ENCODE measurements at regions not wholly inside any gene's neighbourhood (a gene's known extent, or its start where the extent isn't known, plus 50 kb on each side); places are given as distances from the start of the nearest gene placed in this dataset.
"Not testable (repeated sequence)": the region's sequence is repeated elsewhere in the genome, so short reads cannot be mapped to it uniquely, and the experiment has no call there.

DNA sequence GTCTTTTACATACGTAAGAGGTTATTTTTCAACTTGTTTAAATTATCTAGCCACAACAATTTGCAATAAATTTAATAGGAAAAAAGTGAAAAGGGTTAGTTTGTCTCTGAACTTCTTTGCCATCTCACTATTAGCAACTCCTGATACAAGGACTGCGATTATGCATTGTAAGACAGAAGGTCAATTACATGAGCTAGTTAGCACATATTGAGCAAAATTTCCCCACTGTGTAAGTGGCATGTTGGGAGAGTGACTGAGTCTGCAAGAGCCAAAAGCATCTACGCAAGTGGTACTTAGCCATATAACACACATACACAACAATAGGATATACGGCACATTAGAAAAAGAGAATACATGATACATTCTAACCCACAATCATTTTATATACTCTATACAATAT, 927.2 kb downstream of the STPG2 start:
- no peak for DNase-seq (ENCODE audit: low spot score)

DNA sequence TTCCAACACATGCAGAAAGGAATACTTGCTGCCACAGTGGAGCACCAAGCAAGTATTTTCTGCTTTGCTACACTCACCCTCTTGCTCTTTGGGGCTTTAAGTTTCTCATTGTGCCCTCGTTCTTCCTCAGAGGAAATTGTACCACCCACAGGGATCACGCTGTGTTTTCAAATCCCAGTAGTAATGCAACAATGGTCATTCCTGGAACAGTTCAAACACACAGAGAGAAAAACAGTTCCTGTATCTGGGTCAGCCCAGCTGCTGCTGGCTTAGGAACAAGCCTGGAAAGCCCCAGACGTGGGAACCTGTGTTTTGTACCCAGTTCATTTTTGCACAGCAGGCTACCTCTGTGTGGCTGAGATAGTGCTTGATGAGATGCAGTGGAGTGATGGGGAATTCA, 907.8 kb downstream of the STPG2 start:
- no peak for DNase-seq (ENCODE audit: low spot score)

DNA sequence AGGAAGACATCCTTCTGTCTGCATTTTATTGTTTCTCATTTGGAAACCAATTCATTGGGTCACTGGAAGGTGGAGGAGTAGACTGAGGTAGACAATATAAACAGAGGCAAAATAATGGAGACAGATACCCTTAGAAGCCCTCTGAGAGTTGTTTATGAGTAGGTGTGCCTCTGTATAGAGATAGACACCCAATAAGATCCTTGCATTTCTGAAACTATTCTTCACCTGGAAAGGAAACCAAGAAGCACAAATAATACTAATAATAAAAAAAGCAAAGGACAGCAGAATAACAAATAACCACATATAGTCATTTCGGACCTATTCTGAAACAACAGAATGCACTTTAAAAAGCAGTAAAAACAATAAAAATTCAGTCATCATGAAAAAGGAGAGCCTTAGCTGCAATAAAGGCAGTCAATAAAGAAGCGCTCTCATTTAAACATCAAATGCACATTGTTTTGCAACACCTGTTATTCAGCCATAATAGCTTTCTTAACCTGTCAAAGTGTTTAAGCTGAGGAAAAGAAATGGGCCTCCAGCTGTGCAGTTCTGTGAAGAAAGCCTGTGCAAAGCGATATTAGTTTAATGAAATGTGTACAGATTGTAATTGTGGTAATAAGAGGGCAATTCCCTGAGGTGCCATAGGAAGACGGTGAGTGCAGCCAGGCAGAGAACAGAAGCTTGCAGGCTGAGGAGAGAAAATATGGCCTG, 904.2 kb downstream of the STPG2 start:
- DNase-seq (ENCODE audit: low spot score): no peak

DNA sequence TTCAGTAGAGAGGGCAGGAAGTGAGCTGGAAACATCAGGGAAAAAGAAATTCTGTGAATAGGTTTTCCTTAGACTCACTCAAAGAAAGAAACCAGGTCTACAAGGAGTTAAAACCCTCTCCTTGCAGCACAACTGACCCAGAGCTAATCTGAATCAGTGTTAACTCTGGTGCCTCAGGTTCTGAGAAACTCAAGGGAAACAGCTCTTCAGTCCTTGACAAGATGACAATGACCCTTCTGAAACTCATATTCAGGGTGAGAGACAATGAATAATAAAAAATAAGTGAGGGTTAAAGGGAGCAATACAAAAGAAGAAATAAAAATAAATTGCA, 903.6 kb downstream of the STPG2 start:
- no peak for DNase-seq (ENCODE audit: low spot score)

- DNase-seq (ENCODE audit: low spot score): no peak
These were observed 890.6 kb downstream of the STPG2 start for GRCh38 chr4:97252615-97253154.

- DNase-seq (ENCODE audit: low spot score): no peak
These were observed 880.5 kb downstream of the STPG2 start for GRCh38 chr4:97262769-97263168.

GRCh38 chr4:97270051-97270450, 873.2 kb downstream of the STPG2 start:
- DNase-seq (ENCODE audit: low spot score): no peak

DNA sequence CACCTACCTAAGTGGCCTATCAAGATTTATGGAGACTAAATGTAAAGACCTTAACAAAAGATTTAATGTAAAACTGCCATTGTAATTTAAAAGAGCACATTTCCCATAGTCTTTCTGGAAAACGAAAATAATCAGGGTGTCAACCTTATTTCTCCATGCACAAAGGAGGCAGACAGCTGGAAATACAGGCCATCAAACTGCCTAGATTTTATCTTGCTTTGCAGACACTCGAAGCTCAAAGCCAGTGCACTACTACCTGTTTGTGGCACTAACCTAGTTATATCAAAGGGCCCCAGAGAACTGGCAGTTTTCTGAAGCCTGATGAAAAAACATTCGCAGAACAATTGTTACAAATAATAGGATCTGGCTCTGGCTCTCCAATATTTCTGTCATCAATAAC, 863.9 kb downstream of the STPG2 start:
- DNase-seq (ENCODE audit: low spot score): no peak

DNA sequence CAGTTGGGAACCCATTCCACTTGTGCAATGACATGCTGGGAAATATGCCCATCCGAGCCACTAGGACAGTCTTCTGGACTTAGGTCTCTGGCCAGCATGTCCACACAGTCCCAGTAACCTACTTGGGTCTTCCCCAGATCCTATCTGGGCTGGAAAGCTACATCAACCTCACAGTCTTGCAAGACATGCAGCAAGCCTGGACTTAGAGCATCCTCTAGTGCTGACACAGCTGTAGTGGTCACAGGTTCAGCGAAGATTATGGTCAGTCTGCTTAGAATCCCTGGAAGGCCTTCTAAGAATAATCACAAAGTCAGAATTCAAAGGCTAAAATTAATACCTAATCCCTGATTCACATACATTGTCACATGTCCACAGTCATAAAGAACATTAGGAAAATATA, 842.7 kb downstream of the STPG2 start:
- no peak for DNase-seq (ENCODE audit: low spot score)

DNA sequence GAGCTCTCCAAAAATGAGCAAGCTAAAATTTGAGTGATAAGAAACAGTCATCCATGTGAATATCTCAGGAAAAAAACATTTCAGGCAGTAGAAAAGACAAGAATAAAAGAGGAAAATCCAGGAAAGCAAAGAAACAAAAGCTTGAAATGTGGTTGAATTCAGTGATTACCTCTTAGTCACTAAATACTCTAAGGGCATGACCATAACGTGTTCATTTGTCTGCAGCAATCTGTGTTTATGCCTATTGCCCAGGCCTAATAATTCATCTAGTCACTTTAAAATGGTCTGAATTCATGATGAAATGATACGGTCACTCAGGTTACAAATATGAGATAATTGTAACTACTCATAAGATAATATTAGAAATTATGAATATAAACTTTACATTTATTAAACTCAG, 837.9 kb downstream of the STPG2 start:
- DNase-seq (ENCODE audit: low spot score): no peak

- DNase-seq (ENCODE audit: low spot score): no peak
These were observed 834.2 kb downstream of the STPG2 start for GRCh38 chr4:97309121-97309520.

DNA sequence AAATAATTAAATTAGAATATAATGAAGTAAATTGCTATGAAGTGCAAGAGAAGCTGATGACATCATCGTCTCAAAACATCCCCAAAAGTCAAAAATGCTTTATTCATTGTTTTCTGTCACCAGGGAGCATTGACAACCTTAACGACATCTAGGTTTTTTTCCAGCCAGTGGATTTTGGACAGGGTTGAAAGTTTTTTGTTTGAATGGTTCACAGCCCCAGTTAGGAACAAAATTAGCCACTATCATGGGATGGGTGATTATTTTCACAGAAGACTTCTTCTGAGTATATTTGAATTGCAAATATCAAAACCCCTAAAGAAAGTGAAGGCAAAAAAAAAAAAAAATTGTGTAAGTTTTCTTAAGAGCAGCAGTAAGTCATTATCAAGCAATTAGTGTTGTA, 826.1 kb downstream of the STPG2 start:
- DNase-seq (ENCODE audit: low spot score): no peak

- DNase-seq (ENCODE audit: low spot score): no peak
These were observed 825.6 kb downstream of the STPG2 start for GRCh38 chr4:97317671-97318070.

DNA sequence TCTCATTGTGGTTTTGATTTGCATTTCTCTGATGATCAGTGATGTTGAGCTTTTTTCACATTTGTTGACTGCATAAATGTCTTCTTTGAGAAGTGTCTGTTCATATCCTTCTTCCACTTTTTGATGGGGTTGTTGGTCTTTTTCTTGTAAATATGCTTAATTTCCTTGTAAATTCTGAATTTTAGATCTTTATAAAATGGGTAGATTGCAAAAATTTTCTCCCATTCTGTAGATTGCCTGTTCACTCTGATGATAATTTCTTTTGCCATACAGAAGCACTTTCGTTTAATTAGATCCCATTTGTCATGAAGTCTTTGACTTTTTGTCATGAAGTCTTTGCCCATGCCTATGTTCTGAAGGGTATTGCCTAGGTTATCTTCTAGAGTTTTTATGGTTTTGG, 817.5 kb downstream of the STPG2 start:
- DNase-seq (ENCODE audit: low spot score): not testable (repeated sequence)

- no peak for DNase-seq (ENCODE audit: low spot score)
These were observed 812.4 kb downstream of the STPG2 start for GRCh38 chr4:97330917-97331316.

DNA sequence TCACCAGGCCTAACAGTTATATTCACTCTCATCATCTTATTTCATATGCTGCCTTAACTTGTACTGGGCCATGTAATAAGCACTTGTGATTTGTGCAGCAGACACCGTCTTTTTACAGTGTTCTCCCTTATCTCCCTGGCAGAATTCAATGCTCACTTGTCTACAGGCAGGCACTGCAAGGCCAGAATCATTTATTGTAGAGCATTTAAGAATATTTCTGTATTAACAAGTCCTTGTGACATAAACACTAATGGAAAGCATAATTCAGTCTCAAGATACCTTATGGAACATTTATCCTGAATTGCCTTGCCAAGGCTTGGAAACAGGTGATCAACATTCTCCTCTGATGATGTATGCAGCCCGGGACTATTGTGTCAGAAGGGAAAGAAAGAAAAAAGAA, 808.9 kb downstream of the STPG2 start:
- DNase-seq (ENCODE audit: low spot score): no peak

- DNase-seq (ENCODE audit: low spot score): no peak
These were observed 793.6 kb downstream of the STPG2 start for GRCh38 chr4:97349468-97350186.

- DNase-seq (ENCODE audit: low spot score): no peak
These were observed 789.4 kb downstream of the STPG2 start for GRCh38 chr4:97353876-97354275.

DNA sequence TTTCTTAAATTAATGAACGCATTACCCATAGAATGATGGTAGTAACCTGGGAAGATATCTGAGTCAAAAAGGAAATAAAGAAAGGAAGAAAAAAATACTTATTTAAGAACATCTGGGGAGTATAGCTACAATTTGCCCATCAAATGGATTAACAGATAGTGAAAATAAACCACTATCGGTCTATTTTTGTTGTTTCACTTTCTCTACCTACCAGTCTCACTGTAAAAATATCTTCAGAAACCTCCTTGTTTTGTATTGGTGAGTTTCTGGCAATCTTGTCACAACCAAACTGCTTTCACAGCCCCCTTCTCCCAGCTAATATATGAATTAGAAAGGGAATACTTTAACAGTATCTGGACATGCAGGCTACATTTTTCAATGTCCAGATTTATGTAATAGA, 783.5 kb downstream of the STPG2 start:
- no peak for DNase-seq (ENCODE audit: low spot score)

- no peak for DNase-seq (ENCODE audit: low spot score)
These were observed 782.5 kb downstream of the STPG2 start for GRCh38 chr4:97360733-97361132.

- no peak for DNase-seq (ENCODE audit: low spot score)
These were observed 775.4 kb downstream of the STPG2 start for GRCh38 chr4:97367878-97368277.

DNA sequence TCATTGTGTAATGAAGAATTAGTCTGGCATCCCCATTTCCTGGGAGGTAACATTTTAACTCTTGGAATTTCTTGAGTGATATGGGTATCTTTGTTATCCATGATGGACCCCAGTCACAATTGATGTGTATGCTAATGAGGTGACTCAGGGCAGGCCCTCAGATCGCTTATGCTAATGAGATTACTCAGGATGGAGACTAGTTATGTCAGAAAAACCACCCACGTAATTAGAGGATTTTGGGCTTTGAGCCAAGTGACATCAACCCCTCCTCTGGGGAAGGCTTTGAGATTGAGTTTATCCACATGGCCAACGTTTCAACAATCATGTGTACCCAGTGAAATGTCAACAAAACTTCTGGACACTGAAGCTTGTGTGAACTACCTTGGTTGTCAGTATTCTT, 772.7 kb downstream of the STPG2 start:
- DNase-seq (ENCODE audit: low spot score): no peak

DNA sequence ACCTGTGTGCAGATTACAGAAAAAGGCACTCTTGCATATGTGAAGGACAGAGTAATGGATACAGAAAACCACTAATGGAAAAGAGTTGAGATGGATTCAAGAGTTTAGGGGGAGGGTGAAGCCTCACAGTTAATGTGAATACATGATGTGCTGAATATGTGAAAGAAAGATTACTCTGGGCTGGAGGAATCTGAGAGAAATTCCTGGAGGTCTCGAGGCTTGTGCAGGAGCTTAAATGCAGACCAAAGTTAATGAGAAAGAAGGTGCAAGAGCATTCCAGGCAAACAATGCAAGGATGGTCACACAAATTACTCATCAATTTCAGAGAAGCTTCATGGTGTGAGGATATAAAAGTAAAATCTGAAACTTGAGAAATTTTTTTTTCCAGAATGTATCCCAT, 768.8 kb downstream of the STPG2 start:
- DNase-seq (ENCODE audit: low spot score): no peak

- no peak for DNase-seq (ENCODE audit: low spot score)
These were observed 756.3 kb downstream of the STPG2 start for GRCh38 chr4:97386969-97387368.
